ENCODE measurements at regions not wholly inside any gene's neighbourhood (a gene's known extent, or its start where the extent isn't known, plus 50 kb on each side); places are given as distances from the start of the nearest gene placed in this dataset.

- TF ChIP-seq, protein P1, sequence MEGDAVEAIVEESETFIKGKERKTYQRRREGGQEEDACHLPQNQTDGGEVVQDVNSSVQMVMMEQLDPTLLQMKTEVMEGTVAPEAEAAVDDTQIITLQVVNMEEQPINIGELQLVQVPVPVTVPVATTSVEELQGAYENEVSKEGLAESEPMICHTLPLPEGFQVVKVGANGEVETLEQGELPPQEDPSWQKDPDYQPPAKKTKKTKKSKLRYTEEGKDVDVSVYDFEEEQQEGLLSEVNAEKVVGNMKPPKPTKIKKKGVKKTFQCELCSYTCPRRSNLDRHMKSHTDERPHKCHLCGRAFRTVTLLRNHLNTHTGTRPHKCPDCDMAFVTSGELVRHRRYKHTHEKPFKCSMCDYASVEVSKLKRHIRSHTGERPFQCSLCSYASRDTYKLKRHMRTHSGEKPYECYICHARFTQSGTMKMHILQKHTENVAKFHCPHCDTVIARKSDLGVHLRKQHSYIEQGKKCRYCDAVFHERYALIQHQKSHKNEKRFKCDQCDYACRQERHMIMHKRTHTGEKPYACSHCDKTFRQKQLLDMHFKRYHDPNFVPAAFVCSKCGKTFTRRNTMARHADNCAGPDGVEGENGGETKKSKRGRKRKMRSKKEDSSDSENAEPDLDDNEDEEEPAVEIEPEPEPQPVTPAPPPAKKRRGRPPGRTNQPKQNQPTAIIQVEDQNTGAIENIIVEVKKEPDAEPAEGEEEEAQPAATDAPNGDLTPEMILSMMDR (conservative IDR thresholded peaks at IDR 0.05; ENCODE audit: low read length) = no peak
- no peak for TF ChIP-seq EZH2phosphoT487 (IDR thresholded peaks at IDR 0.05; ENCODE audit: borderline replicate concordance, low read depth, low read length)
These were observed 1191.0 kb upstream of the TMEM132C start for GRCh38 chr12:127075981-127076380.
